Stimulated activated naive CD4-positive, alpha-beta T cell (primary cell): ENCODE measurements at regions not wholly inside any gene's neighbourhood (a gene's known extent, or its start where the extent isn't known, plus 50 kb on each side); places are given as distances from the start of the nearest gene placed in this dataset.
"Not testable (repeated sequence)": the region's sequence is repeated elsewhere in the genome, so short reads cannot be mapped to it uniquely, and the experiment has no call there.

Experiments used
- DNase-seq, 6 experiments: peaks; one replicate each; lab custom pipeline; 2025; lab: John Stamatoyannopoulos, UW

GRCh38 chr14:105900398-105901160 lies 374.2 kb downstream of the TMEM121 start:
- DNase-seq: no peak

- no peak for DNase-seq
These were observed 374.8 kb downstream of the TMEM121 start for GRCh38 chr14:105901226-105901625.

- DNase-seq: no peak
These were observed 375.9 kb downstream of the TMEM121 start for GRCh38 chr14:105902131-105902898.

- DNase-seq: not testable (repeated sequence)
These were observed 376.4 kb downstream of the TMEM121 start for GRCh38 chr14:105902899-105903165.

GRCh38 chr14:105903971-105904370 lies 377.6 kb downstream of the TMEM121 start:
- no peak for DNase-seq

GRCh38 chr14:105904379-105904778 lies 378.0 kb downstream of the TMEM121 start:
- no peak for DNase-seq

- DNase-seq: no peak
These were observed 379.1 kb downstream of the TMEM121 start for GRCh38 chr14:105905456-105905855.

- no peak for DNase-seq
These were observed 380.9 kb downstream of the TMEM121 start for GRCh38 chr14:105907276-105907675.

GRCh38 chr14:105908006-105908405 lies 381.6 kb downstream of the TMEM121 start:
- no peak for DNase-seq

GRCh38 chr14:105908481-105908911 lies 382.1 kb downstream of the TMEM121 start:
- DNase-seq: no peak

- DNase-seq: no peak
These were observed 382.9 kb downstream of the TMEM121 start for GRCh38 chr14:105909046-105909827.

GRCh38 chr14:105909828-105910120 lies 383.4 kb downstream of the TMEM121 start:
- not testable (repeated sequence) for DNase-seq

- no peak for DNase-seq
These were observed 384.0 kb downstream of the TMEM121 start for GRCh38 chr14:105910426-105910825.

GRCh38 chr14:105911006-105911847 lies 384.8 kb downstream of the TMEM121 start:
- DNase-seq: no peak

GRCh38 chr14:105911848-105912292 lies 385.5 kb downstream of the TMEM121 start:
- DNase-seq: not testable (repeated sequence)

GRCh38 chr14:105912641-105913180 lies 386.3 kb downstream of the TMEM121 start:
- DNase-seq: no peak

GRCh38 chr14:105913221-105913620 lies 386.8 kb downstream of the TMEM121 start:
- no peak for DNase-seq

GRCh38 chr14:105913861-105914260 lies 387.5 kb downstream of the TMEM121 start:
- DNase-seq: no peak

GRCh38 chr14:105914281-105914680 lies 387.9 kb downstream of the TMEM121 start:
- DNase-seq: not testable (repeated sequence)

GRCh38 chr14:105914738-105915385 lies 388.5 kb downstream of the TMEM121 start:
- DNase-seq: no peak

- not testable (repeated sequence) for DNase-seq
These were observed 389.2 kb downstream of the TMEM121 start for GRCh38 chr14:105915546-105915945.
